ENCODE measurements at regions not wholly inside any gene's neighbourhood (a gene's known extent, or its start where the extent isn't known, plus 50 kb on each side); places are given as distances from the start of the nearest gene placed in this dataset.

- no peak for DNase-seq
Measured at GRCh38 chr3:99548674-99549073, 89.7 kb upstream of the COL8A1 start.

GRCh38 chr3:99545941-99546580, 92.3 kb upstream of the COL8A1 start:
- DNase-seq = no peak
- no peaks in the 10 kb centered on the region for H3K27me3 ChIP-seq
- H3K36me3 ChIP-seq = no peaks in the 10 kb centered on the region
- no peaks in the 10 kb centered on the region for H3K9me3 ChIP-seq
- peak overlapping the region; percentile 36 for H3K4me3 ChIP-seq

More at GRCh38 chr3:99548674-99549073, 89.7 kb upstream of the COL8A1 start:
- no peaks in the 10 kb centered on the region for H3K9me3 ChIP-seq
- H3K27me3 ChIP-seq = no peaks in the 10 kb centered on the region
- no peaks in the 10 kb centered on the region for H3K36me3 ChIP-seq
- H3K4me3 ChIP-seq = no peak overlapping the region

GRCh38 chr3:99544786-99545281, 93.6 kb upstream of the COL8A1 start:
- DNase-seq = no peak
- Histone ChIP-seq H3K4me3 (no peak overlapping the region), H3K36me3 (no peaks in the 10 kb centered on the region), H3K27me3 (no peaks in the 10 kb centered on the region), H3K9me3 (no peaks in the 10 kb centered on the region)

GRCh38 chr3:99543796-99544195, 94.6 kb upstream of the COL8A1 start:
- H3K4me3 ChIP-seq = no peak overlapping the region
- DNase-seq = no peak
- no peaks in the 10 kb centered on the region for H3K36me3 ChIP-seq
- H3K27me3 ChIP-seq = no peaks in the 10 kb centered on the region
- H3K9me3 ChIP-seq = no peaks in the 10 kb centered on the region

GRCh38 chr3:99542767-99543518, 95.5 kb upstream of the COL8A1 start:
- Histone ChIP-seq H3K4me3 (no peak overlapping the region), H3K9me3 (no peaks in the 10 kb centered on the region)
- no peak for DNase-seq

GRCh38 chr3:99541181-99541580, 97.2 kb upstream of the COL8A1 start:
- Histone ChIP-seq H3K4me3 (no peak overlapping the region), H3K36me3 (no peaks in the 10 kb centered on the region), H3K27me3 (no peaks in the 10 kb centered on the region), H3K9me3 (no peaks in the 10 kb centered on the region)
- no peak for DNase-seq

More at GRCh38 chr3:99542767-99543518, 95.5 kb upstream of the COL8A1 start:
- Histone ChIP-seq H3K36me3 (no peaks in the 10 kb centered on the region), H3K27me3 (no peaks in the 10 kb centered on the region)

GRCh38 chr3:99537416-99537815, 101.0 kb upstream of the COL8A1 start:
- Histone ChIP-seq H3K27me3 (no peaks in the 10 kb centered on the region), H3K4me3 (no peak overlapping the region)
- DNase-seq = no peak

GRCh38 chr3:99536555-99537314, 101.7 kb upstream of the COL8A1 start:
- H3K9me3 ChIP-seq = no peaks in the 10 kb centered on the region
- DNase-seq = no peak

More at GRCh38 chr3:99537416-99537815, 101.0 kb upstream of the COL8A1 start:
- H3K36me3 ChIP-seq = no peaks in the 10 kb centered on the region
- H3K9me3 ChIP-seq = no peaks in the 10 kb centered on the region

GRCh38 chr3:99534951-99535704, 103.3 kb upstream of the COL8A1 start:
- H3K36me3 ChIP-seq = no peaks in the 10 kb centered on the region
- no peaks in the 10 kb centered on the region for H3K27me3 ChIP-seq
- H3K9me3 ChIP-seq = no peaks in the 10 kb centered on the region
- DNase-seq = peak; percentile 15
- no peak overlapping the region for H3K4me3 ChIP-seq

More at GRCh38 chr3:99536555-99537314, 101.7 kb upstream of the COL8A1 start:
- H3K27me3 ChIP-seq = no peaks in the 10 kb centered on the region
- H3K4me3 ChIP-seq = no peak overlapping the region
- H3K36me3 ChIP-seq = no peaks in the 10 kb centered on the region

- H3K36me3 ChIP-seq = no peaks in the 10 kb centered on the region
- no peaks in the 10 kb centered on the region for H3K27me3 ChIP-seq
- no peaks in the 10 kb centered on the region for H3K9me3 ChIP-seq
- DNase-seq = peak; percentile 55
- no peak overlapping the region for H3K4me3 ChIP-seq
Measured at GRCh38 chr3:99532246-99532645, 106.1 kb upstream of the COL8A1 start.

- H3K36me3 ChIP-seq = no peaks in the 10 kb centered on the region
- no peak for DNase-seq
- no peaks in the 10 kb centered on the region for H3K27me3 ChIP-seq
- H3K4me3 ChIP-seq = no peak overlapping the region
- peaks cover 2% of the 10 kb centered on the region; the same call in 1 of the 2 replicates for H3K9me3 ChIP-seq
Measured at GRCh38 chr3:99529265-99529664, 109.1 kb upstream of the COL8A1 start.

- DNase-seq = no peak
- H3K27me3 ChIP-seq = no peaks in the 10 kb centered on the region
Measured at GRCh38 chr3:99526921-99527320, 111.5 kb upstream of the COL8A1 start.

GRCh38 chr3:99524559-99524958, 113.8 kb upstream of the COL8A1 start:
- H3K9me3 ChIP-seq = peaks cover 2% of the 10 kb centered on the region
- no peaks in the 10 kb centered on the region for H3K27me3 ChIP-seq
- no peak for DNase-seq
- H3K36me3 ChIP-seq = no peaks in the 10 kb centered on the region
- no peak overlapping the region for H3K4me3 ChIP-seq

More at GRCh38 chr3:99526921-99527320, 111.5 kb upstream of the COL8A1 start:
- no peaks in the 10 kb centered on the region for H3K36me3 ChIP-seq
- no peak overlapping the region for H3K4me3 ChIP-seq
- peaks cover 2% of the 10 kb centered on the region; the same call in 1 of the 2 replicates for H3K9me3 ChIP-seq

- H3K9me3 ChIP-seq = peaks cover 2% of the 10 kb centered on the region
Measured at GRCh38 chr3:99523431-99524127, 114.8 kb upstream of the COL8A1 start.

GRCh38 chr3:99522147-99522546, 116.2 kb upstream of the COL8A1 start:
- no peaks in the 10 kb centered on the region for H3K27me3 ChIP-seq
- peaks cover 2% of the 10 kb centered on the region for H3K9me3 ChIP-seq
- no peak for DNase-seq
- H3K4me3 ChIP-seq = no peak overlapping the region
- no peaks in the 10 kb centered on the region for H3K36me3 ChIP-seq

More at GRCh38 chr3:99523431-99524127, 114.8 kb upstream of the COL8A1 start:
- Histone ChIP-seq H3K4me3 (no peak overlapping the region), H3K27me3 (no peaks in the 10 kb centered on the region), H3K36me3 (no peaks in the 10 kb centered on the region)
- no peak for DNase-seq

- no peaks in the 10 kb centered on the region for H3K27me3 ChIP-seq
- H3K4me3 ChIP-seq = no peak overlapping the region
- H3K9me3 ChIP-seq = peaks cover 2% of the 10 kb centered on the region
- no peak for DNase-seq
- H3K36me3 ChIP-seq = no peaks in the 10 kb centered on the region
Measured at GRCh38 chr3:99521551-99521950, 116.8 kb upstream of the COL8A1 start.
